ENCODE measurements at regions not wholly inside any gene's neighbourhood (a gene's known extent, or its start where the extent isn't known, plus 50 kb on each side); places are given as distances from the start of the nearest gene placed in this dataset.

- no peak for TF ChIP-seq CTCF (IDR thresholded peaks at IDR 0.05; ENCODE audit: extremely low read depth, missing control alignments)
- DNase-seq (ENCODE audit: low spot score) = no peak
Measured at GRCh38 chr21:35113064-35113463, 64.0 kb upstream of the RUNX1 start.

GRCh38 chr21:35111321-35111930, 62.3 kb upstream of the RUNX1 start:
- no peak for TF ChIP-seq CTCF (IDR thresholded peaks at IDR 0.05; ENCODE audit: extremely low read depth, missing control alignments)
- DNase-seq (ENCODE audit: low spot score) = no peak

GRCh38 chr21:35108887-35109286, 59.8 kb upstream of the RUNX1 start:
- no peak for TF ChIP-seq CTCF (IDR thresholded peaks at IDR 0.05; ENCODE audit: extremely low read depth, missing control alignments)
- DNase-seq (ENCODE audit: low spot score) = no peak

GRCh38 chr21:35107520-35107919, 58.4 kb upstream of the RUNX1 start:
- DNase-seq (ENCODE audit: low spot score) = no peak
- TF ChIP-seq CTCF (IDR thresholded peaks at IDR 0.05; ENCODE audit: extremely low read depth, missing control alignments) = no peak

- no peak for DNase-seq (ENCODE audit: low spot score)
Measured at GRCh38 chr21:35106246-35106835, 57.2 kb upstream of the RUNX1 start.

GRCh38 chr21:35102488-35103371, 53.6 kb upstream of the RUNX1 start:
- TF ChIP-seq CTCF (IDR thresholded peaks at IDR 0.05; ENCODE audit: extremely low read depth, missing control alignments) = no peak
- DNase-seq (ENCODE audit: low spot score) = peak; percentile 44

More at GRCh38 chr21:35106246-35106835, 57.2 kb upstream of the RUNX1 start:
- TF ChIP-seq CTCF (IDR thresholded peaks at IDR 0.05; ENCODE audit: extremely low read depth, missing control alignments) = no peak

GRCh38 chr21:35100349-35100811, 51.3 kb upstream of the RUNX1 start:
- TF ChIP-seq CTCF (IDR thresholded peaks at IDR 0.05; ENCODE audit: extremely low read depth, missing control alignments) = no peak
- DNase-seq (ENCODE audit: low spot score) = no peak
